Ishikawa (cell line): ENCODE measurements at regions not wholly inside any gene's neighbourhood (a gene's known extent, or its start where the extent isn't known, plus 50 kb on each side); places are given as distances from the start of the nearest gene placed in this dataset.

ENCODE experiments used
- CEBPB ChIP-seq: IDR thresholded peaks from 2 replicates; pipeline ENCODE4 v1.6.1; 2012
- EP300 ChIP-seq: IDR thresholded peaks from 2 replicates; pipeline ENCODE4 v1.6.1; 2012; ENCODE audit warnings: borderline replicate concordance
- FOXM1 ChIP-seq: IDR thresholded peaks from 2 replicates; pipeline ENCODE4 v1.6.1; 2012; ENCODE audit warnings: low read depth, borderline replicate concordance
- MAX ChIP-seq: IDR thresholded peaks from 2 replicates; pipeline ENCODE4 v1.6.1; 2012
- RAD21 ChIP-seq: IDR thresholded peaks from 2 replicates; pipeline ENCODE4 v1.6.1; 2012; ENCODE audit warnings: low read depth
- REST ChIP-seq: IDR thresholded peaks from 2 replicates; pipeline ENCODE4 v1.6.1; 2012; ENCODE audit warnings: low read depth, mild to moderate bottlenecking
- TEAD4 ChIP-seq: IDR thresholded peaks from 2 replicates; pipeline ENCODE4 v1.6.1; 2012
- ZBTB7A ChIP-seq: IDR thresholded peaks from 2 replicates; pipeline ENCODE4 v1.6.1; 2012; ENCODE audit warnings: low read depth

GRCh38 chr2:180187611-180188010, 180.5 kb upstream of the CWC22 start:
- TF ChIP-seq TEAD4, result no peak
- TF ChIP-seq ZBTB7A, result no peak
- TF ChIP-seq REST, result no peak
- TF ChIP-seq RAD21, result no peak
- TF ChIP-seq MAX, result no peak
- no peak for TF ChIP-seq FOXM1
- TF ChIP-seq CEBPB, result no peak
- TF ChIP-seq EP300, result no peak
